DOHH2 (cell line): ENCODE measurements at regions not wholly inside any gene's neighbourhood (a gene's known extent, or its start where the extent isn't known, plus 50 kb on each side); places are given as distances from the start of the nearest gene placed in this dataset.

Experiments used
- H3F3A ChIP-seq: fragments of 200-600 bp; sonication (generic), shearing (Covaris generic); 2 replicates; pipeline ENCODE4 v1.6.0; 2016; ENCODE audit warnings: antibody characterized with exemption, mild to moderate bottlenecking; ENCODE audit not compliant: control insufficient read depth, insufficient read depth
- H3K27ac ChIP-seq: fragments of 200-600 bp; sonication (generic); 2 replicates; pipeline ENCODE4 v1.5.1; 2014; ENCODE audit warnings: low read depth, mild to moderate bottlenecking, low read length, moderate library complexity
- H3K27me3 ChIP-seq: fragments of 200-600 bp; sonication (generic); 2 replicates; pipeline ENCODE4 v1.6.1; 2014; ENCODE audit warnings: mild to moderate bottlenecking, low read length, mixed read lengths; ENCODE audit not compliant: control insufficient read depth
- H3K36me3 ChIP-seq: fragments of 200-600 bp; sonication (generic); 2 replicates; pipeline ENCODE4 v1.6.1; 2014; ENCODE audit warnings: mild to moderate bottlenecking, low read length, moderate library complexity, mixed read lengths; ENCODE audit not compliant: control insufficient read depth
- H3K4me1 ChIP-seq: fragments of 200-600 bp; sonication (generic); 2 replicates; pipeline ENCODE4 v1.6.1; 2014; ENCODE audit warnings: mild to moderate bottlenecking, low read length, mixed read lengths; ENCODE audit not compliant: control insufficient read depth
- H3K4me2 ChIP-seq: fragments of 200-600 bp; sonication (generic); 2 replicates; pipeline ENCODE4 v1.6.0; 2014; ENCODE audit warnings: mild to moderate bottlenecking, low read length, moderate library complexity
- H3K4me3 ChIP-seq: fragments of 200-600 bp; sonication (generic); 2 replicates; pipeline ENCODE4 v1.5.1; 2014; ENCODE audit warnings: mild to moderate bottlenecking, low read length, mixed read lengths
- H3K79me2 ChIP-seq: fragments of 200-600 bp; sonication (generic); 2 replicates; pipeline ENCODE4 v1.6.1; 2014; ENCODE audit warnings: mild to moderate bottlenecking, low read length, mixed read lengths; ENCODE audit not compliant: control insufficient read depth
- H3K9me2 ChIP-seq: fragments of 200-600 bp; sonication (generic); replicated peaks from 2 replicates; pipeline ENCODE4 v1.6.1; 2014; ENCODE audit warnings: mild to moderate bottlenecking, low read length, mixed read lengths; ENCODE audit not compliant: control insufficient read depth
- H3K9me3 ChIP-seq: fragments of 200-600 bp; sonication (generic); 2 replicates; pipeline ENCODE4 v1.6.1; 2014; ENCODE audit warnings: antibody characterized with exemption, low read length, mixed read lengths; ENCODE audit not compliant: control insufficient read depth, insufficient read depth
- H4K20me1 ChIP-seq: fragments of 200-600 bp; sonication (generic); 2 replicates; pipeline ENCODE4 v1.6.0; 2014; ENCODE audit warnings: low read depth, mild to moderate bottlenecking, antibody characterized with exemption, low read length, moderate library complexity; ENCODE audit not compliant: control insufficient read depth, insufficient read depth
- CTCF ChIP-seq: fragments of 200-600 bp; sonication (generic); IDR thresholded peaks from one replicate; pipeline ENCODE4 v1.5.1; 2014; ENCODE audit warnings: antibody characterized with exemption, mild to moderate bottlenecking, low read depth, low read length; ENCODE audit not compliant: poor library complexity, severe bottlenecking
- EZH2phosphoT487 ChIP-seq: fragments of 200-600 bp; sonication (generic); IDR thresholded peaks from 2 replicates; pipeline ENCODE4 v1.6.1; 2017; ENCODE audit warnings: borderline replicate concordance, mild to moderate bottlenecking, antibody characterized with exemption, low read length, moderate library complexity, mixed read lengths

DNA sequence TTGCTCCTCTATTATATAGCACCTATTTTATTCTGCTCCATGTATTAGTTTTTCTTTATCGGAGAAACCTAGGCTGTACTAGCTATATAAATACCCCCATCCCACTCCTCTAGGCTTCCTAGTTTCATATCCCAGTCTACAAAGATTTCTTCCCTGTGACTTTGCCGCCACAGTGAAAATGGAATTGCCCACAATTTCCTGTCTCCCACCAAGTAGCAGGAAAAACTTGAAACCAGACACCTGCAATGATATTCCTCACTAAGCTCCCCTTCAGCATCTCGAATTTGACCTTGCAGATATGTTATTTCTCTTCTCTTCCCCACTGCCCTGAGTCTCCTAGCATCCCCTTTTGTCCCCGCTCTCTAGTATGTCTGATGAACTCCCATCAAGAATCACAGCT lies 685.8 kb upstream of the CCDC54 start:
- no peak overlapping the region for H3K4me2 ChIP-seq
- H3F3A ChIP-seq: no peaks in the 10 kb centered on the region
- no peaks in the 10 kb centered on the region for H4K20me1 ChIP-seq
- H3K4me1 ChIP-seq: no peaks in the 10 kb centered on the region
- H3K79me2 ChIP-seq: no peaks in the 10 kb centered on the region
- H3K9me2 ChIP-seq: no peaks in the 10 kb centered on the region
- no peaks in the 10 kb centered on the region for H3K36me3 ChIP-seq
- no peak overlapping the region for H3K4me3 ChIP-seq
- H3K9me3 ChIP-seq: no peaks in the 10 kb centered on the region
- no peak overlapping the region for H3K27ac ChIP-seq
- H3K27me3 ChIP-seq: no peaks in the 10 kb centered on the region
- TF ChIP-seq CTCF: no peak
- no peak for TF ChIP-seq EZH2phosphoT487

GRCh38 chr3:106692624-106693023 lies 684.6 kb upstream of the CCDC54 start:
- no peak for TF ChIP-seq EZH2phosphoT487
- no peak for TF ChIP-seq CTCF
- Histone ChIP-seq H3K4me2 (no peak overlapping the region), H3K79me2 (no peaks in the 10 kb centered on the region), H3K4me1 (no peaks in the 10 kb centered on the region), H3K27ac (no peak overlapping the region), H3K4me3 (no peak overlapping the region), H3K9me2 (no peaks in the 10 kb centered on the region), H3F3A (no peaks in the 10 kb centered on the region), H3K36me3 (no peaks in the 10 kb centered on the region), H4K20me1 (no peaks in the 10 kb centered on the region), H3K27me3 (no peaks in the 10 kb centered on the region), H3K9me3 (no peaks in the 10 kb centered on the region)

GRCh38 chr3:106699122-106699521 lies 678.1 kb upstream of the CCDC54 start:
- Histone ChIP-seq H3K9me2 (no peaks in the 10 kb centered on the region), H4K20me1 (no peaks in the 10 kb centered on the region), H3K27me3 (no peaks in the 10 kb centered on the region), H3K4me1 (no peaks in the 10 kb centered on the region), H3F3A (no peaks in the 10 kb centered on the region), H3K27ac (no peak overlapping the region), H3K4me2 (no peak overlapping the region), H3K79me2 (no peaks in the 10 kb centered on the region), H3K4me3 (no peak overlapping the region), H3K36me3 (no peaks in the 10 kb centered on the region), H3K9me3 (no peaks in the 10 kb centered on the region)
- TF ChIP-seq CTCF: no peak
- TF ChIP-seq EZH2phosphoT487: no peak

- no peaks in the 10 kb centered on the region for H3K4me1 ChIP-seq
- H3K27me3 ChIP-seq: no peaks in the 10 kb centered on the region
- no peaks in the 10 kb centered on the region for H3K79me2 ChIP-seq
- H3K4me2 ChIP-seq: no peak overlapping the region
- H4K20me1 ChIP-seq: no peaks in the 10 kb centered on the region
- no peak for TF ChIP-seq CTCF
- TF ChIP-seq EZH2phosphoT487: no peak
- no peaks in the 10 kb centered on the region for H3K36me3 ChIP-seq
- no peaks in the 10 kb centered on the region for H3K9me2 ChIP-seq
- H3F3A ChIP-seq: no peaks in the 10 kb centered on the region
- H3K9me3 ChIP-seq: no peaks in the 10 kb centered on the region
- no peak overlapping the region for H3K4me3 ChIP-seq
- H3K27ac ChIP-seq: no peak overlapping the region
Measured at GRCh38 chr3:106700981-106701380, 676.3 kb upstream of the CCDC54 start.
